ENCODE measurements at regions not wholly inside any gene's neighbourhood (a gene's known extent, or its start where the extent isn't known, plus 50 kb on each side); places are given as distances from the start of the nearest gene placed in this dataset.

DNA sequence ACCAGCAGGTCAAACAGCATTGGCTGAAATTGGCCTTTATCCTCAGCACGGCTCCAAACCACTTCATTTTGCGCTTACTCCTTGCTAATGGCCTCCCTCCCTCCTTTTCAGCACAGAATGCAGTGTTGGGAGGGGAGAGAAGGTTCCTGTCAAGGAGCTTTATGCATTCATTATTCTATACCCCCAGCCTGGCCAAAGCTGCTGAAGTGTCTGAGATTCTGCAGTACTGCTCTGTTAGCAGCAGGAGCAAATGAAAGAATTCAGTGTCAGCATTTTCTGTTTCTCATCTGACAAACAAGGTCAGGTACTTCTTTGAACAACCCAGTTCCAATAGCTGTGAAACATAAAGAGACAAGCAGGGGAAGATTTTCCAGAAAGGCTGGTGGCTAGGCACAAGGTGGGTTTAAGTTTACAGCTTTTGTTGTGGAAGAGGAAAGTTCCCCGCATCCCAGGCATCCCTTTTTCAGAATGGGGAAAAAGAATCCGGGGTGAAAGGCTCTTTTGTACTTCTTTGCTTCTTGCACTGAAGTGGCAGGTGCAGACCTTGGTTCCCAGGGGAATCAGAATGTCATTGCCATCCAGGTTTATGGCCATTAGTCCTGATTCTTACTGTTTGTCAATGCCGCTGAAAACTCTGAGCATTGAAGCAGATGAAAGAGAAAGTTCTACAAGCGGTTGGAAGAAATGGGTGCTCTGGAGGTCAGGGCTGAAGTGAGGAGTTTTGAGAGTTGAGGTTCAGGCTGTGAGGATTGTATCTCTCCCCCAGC lies 109.3 kb upstream of the APC start:
- DNase-seq = no peak

DNA sequence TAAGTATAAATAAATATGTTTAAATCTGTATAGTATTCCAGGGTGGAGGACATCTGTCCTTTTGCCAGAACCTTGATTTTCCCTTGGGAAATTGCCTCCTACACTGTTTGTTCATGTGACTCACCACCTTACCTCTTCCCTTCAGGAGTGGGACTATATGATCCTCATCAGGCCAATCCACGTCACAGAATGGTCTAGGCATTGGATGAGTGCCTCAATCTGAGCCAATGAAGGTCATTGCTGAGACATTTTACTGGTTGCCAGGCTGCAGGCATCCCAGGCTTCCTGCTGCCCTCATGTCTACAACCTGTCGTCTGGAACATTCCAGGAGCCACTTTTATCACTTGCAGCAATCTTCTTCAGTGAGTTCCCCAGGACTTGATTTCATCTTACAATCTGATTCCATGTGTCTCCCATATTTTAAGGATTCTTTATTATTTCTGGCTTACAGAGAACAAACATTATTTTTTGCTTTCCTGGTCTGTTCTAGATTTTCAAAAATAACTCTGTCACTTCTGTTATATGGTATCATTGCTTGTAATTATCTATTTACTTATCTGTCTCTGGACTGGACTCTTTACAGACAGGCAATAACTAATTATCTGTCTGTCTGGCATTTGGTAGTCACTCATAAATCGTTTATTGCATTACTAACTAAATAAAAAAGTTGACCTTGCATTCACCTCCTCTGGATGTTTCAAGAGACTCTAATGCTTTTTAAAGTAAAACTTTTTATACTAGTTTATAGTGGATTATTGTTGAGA lies 107.3 kb upstream of the APC start:
- no peak for DNase-seq

DNA sequence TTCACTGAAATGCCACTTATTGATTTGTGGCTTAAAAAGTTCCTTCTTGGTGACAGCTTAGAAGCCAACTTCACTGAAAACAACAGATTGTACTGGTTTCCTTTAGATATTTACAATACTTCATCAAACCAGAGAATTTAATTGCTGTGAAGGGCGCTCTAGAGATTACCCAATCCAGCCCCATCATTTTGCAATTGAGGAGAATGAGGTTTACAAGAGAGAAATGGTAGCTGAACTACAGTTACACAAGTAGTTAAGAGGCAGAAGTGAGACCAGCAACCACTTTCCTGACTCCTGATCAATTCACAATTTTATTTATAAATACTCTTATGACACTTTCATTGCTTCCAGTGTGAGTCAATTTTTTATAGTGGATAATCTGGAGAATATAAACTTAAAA lies 103.5 kb upstream of the APC start:
- no peak for DNase-seq

DNA sequence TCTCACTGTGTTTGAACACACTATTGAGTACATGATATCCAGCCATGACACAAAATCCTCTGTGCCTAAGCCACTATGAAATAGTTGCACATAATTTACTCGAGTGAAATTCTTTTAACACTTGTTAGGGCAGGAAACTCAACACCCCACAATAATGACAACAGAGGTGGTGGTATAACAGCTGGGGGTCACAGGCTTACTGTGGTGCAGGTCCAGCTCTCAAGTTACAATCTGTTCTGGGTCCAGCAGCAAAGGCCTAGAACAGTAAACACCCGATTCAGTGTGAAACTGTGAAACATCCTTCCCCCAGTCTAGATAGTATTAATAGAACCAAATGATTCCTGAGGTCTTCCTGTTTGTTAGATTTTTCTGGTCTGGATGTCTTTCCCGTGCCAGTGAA lies 102.9 kb upstream of the APC start:
- no peak for DNase-seq

DNA sequence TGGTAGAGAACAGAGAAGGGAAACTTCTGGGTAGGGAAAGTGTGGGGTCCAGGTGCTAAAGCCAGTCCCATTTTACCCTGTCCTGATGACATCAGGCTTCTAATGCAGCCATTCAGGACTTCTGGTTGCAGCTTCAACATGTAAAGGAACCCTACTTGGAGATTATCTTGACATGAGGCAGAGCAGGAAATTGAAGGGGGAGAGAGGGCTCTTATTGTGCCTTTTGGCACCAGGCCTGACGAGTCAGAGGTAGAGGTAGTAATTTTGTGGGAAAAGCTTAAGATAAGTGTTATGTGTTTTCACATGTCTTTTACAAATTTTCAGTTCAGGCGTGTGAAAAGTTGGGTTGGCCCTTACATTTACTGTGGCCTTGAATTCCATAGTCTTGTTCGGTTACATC lies 102.4 kb upstream of the APC start:
- no peak for DNase-seq

DNA sequence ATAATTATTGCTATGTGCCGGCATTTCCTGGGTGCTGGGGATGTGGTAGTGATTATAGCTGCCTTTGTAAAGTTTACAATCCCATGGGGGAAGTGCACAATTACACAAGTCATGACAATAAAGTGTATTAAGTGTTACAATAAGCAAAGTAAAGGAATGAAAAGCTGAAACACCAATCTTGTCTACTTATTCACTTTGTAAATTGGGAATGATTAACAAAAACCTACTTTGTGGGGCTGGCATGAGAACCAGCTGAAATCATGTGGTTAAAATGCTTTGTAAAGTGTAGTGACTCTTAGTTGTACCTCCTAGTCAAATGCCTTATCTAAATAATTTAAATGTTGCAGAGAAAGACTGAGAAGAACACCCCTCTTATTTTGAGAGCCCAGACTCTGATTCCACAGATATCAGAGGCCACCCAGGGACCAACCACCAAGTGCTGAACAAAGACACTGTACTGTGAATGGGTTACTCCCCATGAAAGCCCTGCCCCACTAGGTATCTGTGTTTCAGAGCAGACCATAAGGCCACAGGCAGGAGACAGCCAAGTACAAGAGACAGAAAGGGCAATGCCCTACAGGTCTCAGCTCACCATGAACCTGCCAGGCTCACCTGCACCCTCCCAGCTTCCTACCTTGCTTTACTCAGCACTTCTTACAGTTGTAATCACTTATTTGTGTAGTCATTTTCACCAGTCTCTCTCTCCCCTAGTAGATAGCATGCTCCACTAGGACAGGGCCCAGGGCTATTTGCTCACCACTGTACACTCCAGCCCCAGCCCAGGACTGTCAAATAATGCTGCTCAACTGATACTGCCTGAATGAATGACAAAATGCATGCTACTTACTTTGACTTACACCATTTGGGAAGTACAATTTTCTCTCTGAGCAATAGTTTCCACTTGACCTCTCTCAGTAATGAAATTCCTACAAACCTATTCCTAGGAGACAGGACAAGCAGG lies 101.6 kb upstream of the APC start:
- no peak for DNase-seq

DNA sequence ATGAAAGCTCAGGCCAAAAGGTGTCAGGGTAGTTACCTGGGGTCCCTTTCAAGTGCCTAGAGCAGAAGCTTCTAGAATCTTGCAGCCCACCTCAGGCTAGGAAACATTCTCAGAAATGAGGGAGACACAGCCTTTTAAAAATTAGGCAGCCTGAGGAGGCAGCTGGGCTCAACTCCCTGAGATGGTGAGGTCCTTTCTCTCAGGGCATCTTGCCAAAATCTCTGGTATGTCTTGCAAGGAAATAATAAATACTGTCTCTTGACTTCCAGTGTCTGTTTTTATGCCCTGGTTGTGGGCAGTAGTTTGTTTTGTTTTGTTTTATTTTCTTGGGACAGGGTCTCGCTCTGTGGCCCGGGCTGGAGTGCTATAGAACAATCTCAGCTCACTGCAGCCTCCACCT lies 100.9 kb upstream of the APC start:
- DNase-seq = no peak

DNA sequence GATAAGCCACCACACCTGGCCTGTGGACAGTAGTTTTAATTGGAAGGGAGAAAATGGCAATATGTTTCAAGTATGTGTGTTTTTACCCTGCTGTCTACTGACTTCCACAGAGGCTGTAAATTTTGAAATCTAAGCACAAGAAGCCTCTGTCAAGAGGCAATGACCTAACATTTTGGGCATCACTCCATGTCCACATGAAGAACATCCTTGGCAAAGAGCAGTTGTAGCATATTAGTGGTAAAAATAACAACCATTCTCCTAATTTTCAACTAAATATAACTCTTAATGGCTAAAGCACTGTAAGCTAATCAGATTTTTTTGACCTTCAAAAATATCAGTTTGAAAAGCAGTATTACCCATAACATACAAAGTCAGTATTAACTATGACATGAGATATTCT lies 100.3 kb upstream of the APC start:
- DNase-seq = no peak

DNA sequence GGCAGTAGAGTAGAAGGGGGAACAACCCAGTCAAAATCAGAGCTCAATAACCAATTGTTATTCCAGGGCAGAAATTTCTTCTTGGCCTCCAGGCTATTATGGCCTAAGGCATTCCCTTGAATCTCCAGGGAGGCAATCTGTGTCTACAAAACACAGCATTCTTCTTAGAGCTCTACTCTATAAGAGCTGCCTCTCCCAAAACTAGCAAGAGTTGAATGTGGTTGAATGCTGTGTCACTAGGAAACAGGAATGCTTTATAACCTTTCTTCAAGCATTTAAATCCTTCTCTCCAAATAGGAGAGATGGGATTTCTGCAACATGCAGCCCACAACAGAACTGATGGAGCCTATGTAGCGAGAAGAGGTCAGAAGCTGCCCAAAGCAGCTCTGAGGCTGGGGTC lies 97.1 kb upstream of the APC start:
- no peak for DNase-seq

DNA sequence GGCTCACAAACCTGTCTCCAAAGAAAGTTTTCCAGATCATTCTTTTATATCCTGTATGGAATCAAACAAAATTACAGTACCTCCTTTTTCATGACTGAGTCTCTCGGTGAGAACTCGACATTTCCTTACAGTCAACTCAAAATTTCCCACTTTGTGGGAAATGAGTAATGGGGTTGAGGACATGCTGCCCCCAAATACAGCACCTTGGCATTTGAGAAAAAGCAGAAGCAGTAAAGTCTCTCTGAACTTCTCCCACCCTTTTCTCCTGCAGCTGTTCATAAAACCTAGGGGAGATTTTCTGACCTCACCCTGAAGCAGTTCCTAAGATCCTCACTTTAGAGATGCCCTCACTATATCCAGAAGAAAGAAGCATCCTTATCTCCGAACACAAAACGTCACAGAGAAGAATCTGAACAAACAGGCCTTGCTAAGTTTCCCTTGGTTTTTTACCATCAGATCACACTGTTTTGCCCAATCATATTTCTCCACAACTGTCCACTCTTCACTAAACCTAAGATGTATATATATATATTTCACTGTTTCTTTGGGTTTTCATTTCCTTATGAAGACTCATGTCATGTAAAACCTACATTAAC lies 96.1 kb upstream of the APC start:
- no peak for DNase-seq

DNA sequence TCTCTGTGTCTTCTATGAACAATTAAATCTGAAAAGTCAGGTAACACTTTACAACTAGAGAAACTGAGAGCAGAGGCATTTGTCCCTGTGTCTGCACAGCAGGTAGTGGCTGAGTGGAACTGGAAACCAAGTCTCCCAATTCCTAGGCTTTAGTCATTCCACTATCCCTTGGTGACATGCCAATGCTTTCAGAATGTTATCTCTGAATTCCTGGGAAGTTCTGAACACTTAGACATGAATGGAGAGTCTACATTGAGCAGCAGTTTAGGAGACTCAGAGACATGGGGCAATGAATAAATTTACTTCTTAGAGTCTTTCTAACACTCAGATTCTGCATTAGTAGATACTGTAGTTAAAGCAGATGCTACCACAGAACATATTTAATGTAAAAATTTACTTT lies 94.8 kb upstream of the APC start:
- no peak for DNase-seq

DNA sequence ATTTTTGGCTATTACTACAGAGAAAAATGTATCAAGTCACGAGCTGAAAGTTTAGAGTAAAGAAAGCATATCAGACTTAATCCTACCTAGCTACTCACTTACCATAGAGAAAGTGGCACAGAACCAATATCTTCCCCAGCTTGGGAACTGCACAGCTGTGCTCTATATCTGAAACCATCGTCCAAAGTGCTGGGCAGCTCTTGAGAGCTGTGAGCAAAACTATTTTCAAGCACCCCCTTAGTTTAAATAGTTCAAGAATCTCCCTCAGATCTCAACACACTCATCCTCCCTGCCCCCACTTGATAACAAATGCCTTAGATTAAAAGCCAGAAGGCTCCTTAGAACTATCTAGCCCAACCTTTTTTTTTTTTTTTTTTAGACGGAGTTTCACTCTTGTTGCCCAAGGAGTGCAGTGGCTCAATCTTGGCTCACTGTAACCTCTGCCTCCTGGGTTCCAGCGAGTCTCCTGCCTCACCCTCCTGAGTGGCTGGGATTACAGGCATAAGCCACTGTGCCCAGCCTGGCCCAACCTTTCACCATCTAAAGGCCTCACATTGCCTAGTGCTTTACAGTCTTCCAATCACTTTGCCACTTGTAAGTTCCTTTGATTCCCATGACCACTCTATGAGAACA lies 94.2 kb upstream of the APC start:
- DNase-seq = no peak

DNA sequence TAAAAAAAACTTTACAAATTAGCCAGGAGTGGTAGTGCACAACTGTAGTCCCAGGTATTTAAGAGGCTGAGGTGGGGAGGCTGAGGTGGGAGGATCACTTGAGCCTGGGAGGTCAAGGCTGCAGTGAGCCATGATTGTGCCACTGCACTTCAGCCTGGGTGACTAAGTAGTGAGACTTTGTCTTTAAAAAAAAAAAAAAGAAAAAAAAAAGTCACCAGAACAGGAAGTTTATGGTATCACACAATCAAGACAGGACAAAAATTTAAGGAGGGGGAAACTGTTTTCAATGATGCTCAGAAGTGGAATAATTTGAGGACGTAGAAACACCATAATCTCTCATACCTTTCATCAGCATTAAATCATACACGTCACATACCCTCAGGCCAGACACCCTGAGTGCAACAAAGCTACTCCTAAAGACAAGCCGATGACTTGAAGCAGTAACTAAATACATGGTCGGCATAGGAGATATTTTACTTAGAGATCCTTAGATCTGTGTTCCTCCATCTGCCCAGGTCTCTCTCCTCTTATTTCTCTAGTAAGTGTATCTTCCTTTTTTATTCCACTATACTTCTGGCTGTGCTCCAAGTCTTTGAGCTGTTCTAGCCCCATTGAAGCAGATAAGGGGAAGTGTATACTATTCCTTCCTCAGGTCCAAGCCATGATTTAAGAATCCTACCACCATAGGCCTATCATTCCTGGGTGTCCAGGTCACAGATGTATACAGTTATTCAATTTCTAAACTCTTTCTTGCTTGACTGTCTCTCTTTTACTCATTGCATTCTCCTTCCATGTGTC lies 91.3 kb upstream of the APC start:
- no peak for DNase-seq

DNA sequence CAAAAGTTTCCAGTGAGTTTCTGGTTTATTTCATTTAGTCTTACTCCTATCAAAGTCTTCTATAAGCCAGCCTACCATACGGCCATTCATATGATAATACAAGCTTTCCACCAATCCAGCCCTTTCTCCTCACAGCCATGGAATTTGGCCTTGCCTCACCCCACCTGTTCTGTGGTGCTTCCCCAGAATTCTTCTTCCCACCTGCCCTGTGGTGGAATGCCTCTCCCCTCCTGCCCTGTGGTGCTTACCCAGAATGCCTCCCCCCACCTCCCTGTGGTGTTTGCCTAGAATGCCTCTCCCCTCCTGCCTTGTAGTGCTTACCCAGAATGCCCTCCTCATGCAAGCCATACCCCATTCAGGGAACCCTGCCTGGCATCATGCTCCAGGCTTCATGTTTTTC lies 90.3 kb upstream of the APC start:
- DNase-seq = no peak

DNA sequence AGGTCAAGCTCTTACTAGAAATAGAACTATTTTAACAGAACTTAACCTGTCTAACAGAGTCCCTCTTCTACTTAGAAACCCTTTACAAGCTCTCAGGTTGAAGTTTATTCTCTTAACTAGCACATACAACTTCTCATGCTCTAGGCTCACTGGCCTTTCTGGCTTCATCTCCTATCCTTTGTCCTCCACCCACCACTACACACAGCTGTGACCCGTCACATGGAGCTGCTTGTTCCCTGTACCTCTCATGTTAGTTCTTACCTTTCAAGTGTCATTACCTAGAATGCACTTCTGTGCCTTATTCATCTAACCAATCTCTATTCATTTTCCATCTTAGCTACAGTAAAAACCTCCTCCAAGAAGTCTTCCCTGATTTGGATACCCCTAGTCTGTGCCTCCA lies 89.4 kb upstream of the APC start:
- no peak for DNase-seq

DNA sequence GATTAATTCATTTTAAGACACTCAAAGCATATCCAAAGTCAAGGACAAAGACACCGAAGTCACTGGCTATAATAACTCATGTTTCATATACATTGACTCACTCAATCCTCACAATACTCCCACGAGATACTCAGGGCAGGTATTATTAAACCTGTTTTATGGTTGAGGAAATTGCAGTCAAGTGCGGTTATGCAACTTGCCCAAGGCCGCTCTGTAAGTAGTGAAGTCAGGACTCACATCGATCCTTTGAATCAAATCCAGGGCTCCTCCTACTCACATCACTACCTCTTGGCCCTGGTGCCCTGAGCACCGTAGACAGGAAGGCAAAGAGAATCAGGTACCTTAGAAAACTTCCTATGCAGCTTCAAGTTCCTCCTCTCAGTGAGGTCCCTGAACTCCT lies 87.8 kb upstream of the APC start:
- DNase-seq = no peak

DNA sequence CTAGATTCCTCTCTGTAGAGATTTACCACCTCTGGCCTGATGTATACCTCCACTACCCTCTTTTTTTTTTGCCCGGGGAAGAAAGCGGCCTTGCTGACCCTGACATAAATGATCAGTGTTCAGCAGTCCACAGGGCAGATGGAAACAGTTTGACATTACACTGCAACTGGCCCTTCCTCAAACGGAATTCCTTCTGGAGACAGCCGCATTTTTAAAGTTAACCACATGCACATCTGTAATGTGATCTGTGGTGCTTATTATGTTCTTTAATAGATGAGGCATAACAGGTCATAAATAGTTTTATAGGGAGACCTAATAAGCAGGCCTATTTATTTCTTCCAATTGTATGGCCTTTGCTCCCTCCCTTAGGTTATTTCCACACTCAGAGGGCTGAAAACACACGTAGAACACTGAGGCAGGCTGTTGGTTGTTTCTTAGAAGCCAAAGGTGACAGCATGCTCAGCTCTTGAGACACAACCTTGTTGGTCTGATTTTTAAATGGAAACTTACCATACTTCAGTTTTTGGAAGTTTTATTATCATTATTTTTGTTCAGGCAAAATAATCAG lies 84.0 kb upstream of the APC start:
- DNase-seq = no peak

DNA sequence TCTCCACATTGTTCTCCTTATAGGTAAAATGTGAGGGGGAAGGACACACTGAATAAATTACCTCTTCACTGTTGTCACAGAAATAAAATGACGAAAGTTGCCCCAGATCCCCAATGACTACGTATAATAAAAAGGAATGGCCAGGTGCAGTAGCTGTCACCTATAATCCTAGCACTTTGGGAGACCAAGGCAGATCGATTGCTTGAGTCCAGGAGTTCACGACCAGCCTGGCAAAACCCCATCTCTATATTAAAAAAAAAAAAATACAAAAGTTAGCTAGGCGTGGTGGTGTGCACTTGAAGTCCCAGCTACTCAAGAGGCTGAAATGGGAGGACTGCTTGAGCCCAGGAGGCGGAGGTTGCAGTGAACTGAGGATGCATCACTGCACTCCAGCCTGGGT lies 82.2 kb upstream of the APC start:
- no peak for DNase-seq

DNA sequence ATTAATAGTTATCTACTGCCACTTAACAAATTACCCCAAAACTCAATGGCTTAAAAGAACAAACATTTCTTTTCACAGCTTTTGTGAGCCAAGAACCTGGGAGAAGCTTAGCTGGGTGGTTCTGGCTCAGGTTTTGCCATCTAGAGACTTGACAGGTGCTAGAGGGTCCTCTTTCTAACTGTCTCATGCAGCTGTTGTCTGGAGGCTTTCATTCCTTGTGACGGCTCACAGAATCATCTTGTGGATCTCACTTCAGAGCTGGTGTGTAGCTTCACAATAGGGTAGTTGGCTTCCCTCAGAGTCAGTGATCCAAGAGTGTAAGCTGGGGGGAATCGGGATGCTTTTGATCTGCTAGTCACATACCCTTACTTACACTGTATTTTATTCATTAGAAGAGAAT lies 81.2 kb upstream of the APC start:
- DNase-seq = no peak

DNA sequence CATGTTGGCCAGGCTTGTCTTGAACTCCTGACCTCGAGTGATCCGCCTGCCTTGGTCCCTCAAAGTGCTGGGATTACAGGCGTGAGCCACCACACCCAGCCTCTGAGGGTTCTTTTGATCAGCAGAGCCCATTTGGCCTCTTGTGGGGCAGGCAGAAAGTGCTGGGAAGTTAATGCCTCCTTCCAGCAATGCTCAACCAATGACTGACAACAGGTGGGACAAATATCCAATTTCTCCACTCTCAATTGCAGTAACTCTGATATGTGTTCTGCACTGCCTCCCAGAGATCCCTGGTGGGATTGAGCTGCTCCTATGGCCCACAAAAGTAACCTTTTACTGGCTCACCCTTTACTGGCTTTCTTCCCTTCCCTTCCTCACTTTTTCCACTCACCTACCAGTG lies 79.9 kb upstream of the APC start:
- DNase-seq = no peak

DNA sequence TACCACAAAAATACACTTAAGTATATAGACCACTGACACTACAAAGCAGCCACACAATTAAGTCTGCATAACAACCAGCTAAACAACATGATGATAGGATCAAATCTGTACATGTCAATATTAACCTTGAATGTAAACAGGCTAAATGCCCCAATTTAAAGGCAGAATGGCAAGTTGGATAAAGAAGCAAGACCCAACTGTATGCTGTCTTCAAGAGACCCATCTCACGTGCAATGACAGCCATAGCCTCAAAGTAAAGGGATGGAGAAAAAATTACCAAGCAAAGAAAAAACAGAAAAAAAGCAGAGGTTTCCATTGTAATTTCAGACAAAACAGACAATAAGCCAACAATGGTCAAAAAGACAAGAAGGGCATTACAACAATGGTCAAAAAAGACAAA lies 77.3 kb upstream of the APC start:
- DNase-seq = no peak
